ENCODE measurements at regions not wholly inside any gene's neighbourhood (a gene's known extent, or its start where the extent isn't known, plus 50 kb on each side); places are given as distances from the start of the nearest gene placed in this dataset.
"Not testable (repeated sequence)": the region's sequence is repeated elsewhere in the genome, so short reads cannot be mapped to it uniquely, and the experiment has no call there.

GRCh38 chr3:3662610-3663009 is 136.6 kb upstream of the LRRN1 start:
- H3K27ac Mint-ChIP-seq (ENCODE audit: unreplicated experiment), result no peak overlapping the region
- no peak for DNase-seq (ENCODE audit: low read depth, low spot score)
- TF ChIP-seq CTCF (conservative IDR thresholded peaks at IDR 0.05), result no peak
- H3K36me3 Mint-ChIP-seq (ENCODE audit: low read depth), result peaks cover 2% of the 10 kb centered on the region
- no peak overlapping the region for H3K4me3 Mint-ChIP-seq
- H3K27me3 Mint-ChIP-seq (ENCODE audit: low read depth), result no peaks in the 10 kb centered on the region
- H3K4me1 Mint-ChIP-seq, result no peaks in the 10 kb centered on the region
- H3K9me3 Mint-ChIP-seq, result peaks cover 5% of the 10 kb centered on the region

DNA sequence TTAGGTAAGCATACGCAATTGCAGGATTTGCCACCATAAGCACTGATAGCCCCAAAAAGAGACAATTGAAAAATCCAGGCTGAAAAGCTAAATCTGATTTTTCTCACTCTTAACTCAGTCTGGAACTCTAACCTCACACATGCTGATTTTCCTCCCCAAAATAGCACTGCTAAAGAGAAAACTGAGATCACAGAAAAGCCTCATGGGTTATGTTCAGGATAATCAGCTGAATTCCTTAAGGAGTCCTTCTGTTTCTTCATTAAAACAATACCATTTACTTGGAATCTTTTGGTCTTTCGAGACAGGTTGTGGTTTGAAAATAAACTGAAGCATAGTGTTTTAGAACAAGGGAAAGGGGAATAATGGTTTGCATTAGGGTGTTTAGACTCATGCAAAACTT is 144.3 kb upstream of the LRRN1 start:
- Mint-ChIP-seq H3K36me3 (ENCODE audit: low read depth) (peaks cover 2% of the 10 kb centered on the region), H3K4me1 (no peaks in the 10 kb centered on the region), H3K4me3 (no peak overlapping the region), H3K27me3 (ENCODE audit: low read depth) (no peaks in the 10 kb centered on the region), H3K27ac (ENCODE audit: unreplicated experiment) (no peak overlapping the region), H3K9me3 (peaks cover 3% of the 10 kb centered on the region)
- DNase-seq (ENCODE audit: low read depth, low spot score), result no peak
- no peak for TF ChIP-seq CTCF (conservative IDR thresholded peaks at IDR 0.05)

DNA sequence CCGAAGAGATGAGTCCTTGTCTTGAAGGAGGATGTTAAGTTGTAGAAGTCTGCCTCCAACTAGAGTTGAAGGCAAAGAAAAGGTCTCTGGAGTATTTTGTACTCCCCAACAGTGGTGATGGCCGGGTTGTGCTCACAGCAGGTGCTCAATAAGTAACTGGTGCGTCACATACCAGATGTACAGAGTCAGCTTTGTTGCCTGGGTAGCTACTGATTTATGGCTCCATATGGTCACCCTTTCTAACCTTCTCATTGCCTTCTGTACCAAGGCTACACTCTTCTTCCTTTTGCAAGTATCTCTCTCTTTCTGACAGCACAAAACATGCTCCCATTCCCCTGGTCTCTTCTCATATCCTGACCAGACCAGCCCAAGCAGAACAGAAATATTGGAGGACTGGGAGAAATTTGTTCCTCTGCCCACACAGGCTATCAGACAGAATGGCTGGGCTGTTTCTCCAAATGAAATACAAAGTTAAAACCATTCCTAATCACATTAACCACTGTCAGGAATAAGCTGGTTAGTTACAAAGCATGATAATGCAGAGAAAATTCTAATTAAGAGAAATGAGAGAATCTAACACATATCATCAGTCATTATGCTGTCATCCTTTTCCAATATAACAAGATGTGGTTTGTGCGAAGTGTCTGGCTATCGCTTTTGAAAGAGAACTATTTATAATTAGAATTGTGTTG is 150.1 kb upstream of the LRRN1 start:
- Mint-ChIP-seq H3K27ac (ENCODE audit: unreplicated experiment) (no peak overlapping the region), H3K27me3 (ENCODE audit: low read depth) (no peaks in the 10 kb centered on the region), H3K4me3 (no peak overlapping the region), H3K4me1 (no peaks in the 10 kb centered on the region), H3K9me3 (no peaks in the 10 kb centered on the region), H3K36me3 (ENCODE audit: low read depth) (no peaks in the 10 kb centered on the region)
- no peak for TF ChIP-seq CTCF (conservative IDR thresholded peaks at IDR 0.05)
- no peak for DNase-seq (ENCODE audit: low read depth, low spot score)

- no peaks in the 10 kb centered on the region for H3K27me3 Mint-ChIP-seq (ENCODE audit: low read depth)
- H3K4me3 Mint-ChIP-seq, result no peak overlapping the region
- H3K36me3 Mint-ChIP-seq (ENCODE audit: low read depth), result no peaks in the 10 kb centered on the region
- TF ChIP-seq CTCF (conservative IDR thresholded peaks at IDR 0.05), result no peak
- DNase-seq (ENCODE audit: low read depth, low spot score), result no peak
- H3K9me3 Mint-ChIP-seq, result no peaks in the 10 kb centered on the region
- H3K4me1 Mint-ChIP-seq, result no peaks in the 10 kb centered on the region
- no peak overlapping the region for H3K27ac Mint-ChIP-seq (ENCODE audit: unreplicated experiment)
These were observed 152.3 kb upstream of the LRRN1 start for GRCh38 chr3:3646934-3647333.

DNA sequence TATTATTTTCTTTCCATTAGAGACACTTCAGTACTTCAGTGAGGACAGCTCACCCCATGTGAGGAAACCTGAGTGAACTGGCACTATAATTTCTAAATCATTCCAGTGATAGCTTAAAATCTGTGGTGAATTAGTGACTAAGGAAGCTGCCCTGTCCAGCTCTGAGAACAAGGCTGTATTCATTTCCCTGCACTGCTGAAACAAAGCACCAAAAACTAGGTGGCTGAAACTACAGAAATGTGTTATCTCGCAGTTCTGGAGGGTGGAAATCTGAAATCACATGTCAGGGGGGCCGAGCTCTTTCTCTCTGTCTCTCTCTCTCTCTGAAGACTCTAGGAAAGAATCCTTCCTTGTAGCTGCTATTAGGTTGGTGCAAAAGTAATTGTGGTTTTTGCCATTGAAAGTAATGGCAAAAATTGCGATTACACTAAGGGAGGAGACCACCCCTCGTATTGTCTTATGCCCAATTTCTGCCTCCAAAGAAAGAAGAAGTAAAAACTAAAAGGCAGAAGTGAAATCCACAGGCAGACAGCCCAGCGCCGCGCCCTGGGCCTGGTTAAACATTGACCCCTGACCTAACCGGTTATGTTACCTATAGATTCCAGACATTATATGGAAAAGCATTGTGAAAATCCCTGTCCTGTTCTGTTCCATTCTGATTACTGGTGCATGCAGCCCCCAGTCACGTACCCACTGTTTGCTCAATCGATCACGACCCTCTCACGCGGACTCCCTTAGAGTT is 153.0 kb upstream of the LRRN1 start:
- H3K9me3 Mint-ChIP-seq; H3K27me3 Mint-ChIP-seq (ENCODE audit: low read depth); H3K36me3 Mint-ChIP-seq (ENCODE audit: low read depth); H3K4me3 Mint-ChIP-seq; H3K4me1 Mint-ChIP-seq; H3K27ac Mint-ChIP-seq (ENCODE audit: unreplicated experiment); DNase-seq (ENCODE audit: low read depth, low spot score): not testable (repeated sequence)

DNA sequence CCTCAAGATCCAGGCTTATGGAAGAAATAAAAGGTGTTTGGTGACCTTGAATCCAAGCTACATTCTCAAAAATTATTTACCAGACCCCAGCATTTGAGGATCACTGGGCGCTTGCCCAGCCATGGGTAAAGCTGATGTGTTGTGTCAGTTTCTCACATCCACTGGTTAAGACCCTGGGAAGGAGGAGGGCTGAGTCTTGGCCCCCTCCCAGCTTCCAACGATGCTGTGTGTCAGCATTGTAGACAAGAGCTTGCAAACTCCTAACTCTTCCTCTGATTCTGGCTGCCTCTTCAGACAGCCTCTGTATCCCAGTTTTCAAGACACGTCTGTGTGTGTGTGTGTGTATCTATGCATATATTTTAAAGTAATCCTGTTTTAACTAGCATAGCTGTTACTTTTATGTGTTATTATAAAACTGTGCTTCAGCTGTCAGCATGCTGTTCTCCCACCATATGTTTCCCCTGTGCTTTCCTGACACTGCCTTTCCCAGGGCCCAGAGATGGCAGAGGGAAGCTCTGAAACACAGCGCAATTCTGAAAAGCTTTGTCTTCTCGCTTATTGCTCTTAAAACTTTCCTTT is 157.3 kb upstream of the LRRN1 start:
- no peaks in the 10 kb centered on the region for H3K36me3 Mint-ChIP-seq (ENCODE audit: low read depth)
- no peak overlapping the region for H3K4me3 Mint-ChIP-seq
- TF ChIP-seq CTCF (conservative IDR thresholded peaks at IDR 0.05), result no peak
- no peak for DNase-seq (ENCODE audit: low read depth, low spot score)
- H3K27ac Mint-ChIP-seq (ENCODE audit: unreplicated experiment), result no peak overlapping the region
- H3K4me1 Mint-ChIP-seq, result no peaks in the 10 kb centered on the region
- H3K9me3 Mint-ChIP-seq, result no peaks in the 10 kb centered on the region
- no peaks in the 10 kb centered on the region for H3K27me3 Mint-ChIP-seq (ENCODE audit: low read depth)
